GM23248 (cell line): ENCODE measurements at regions not wholly inside any gene's neighbourhood (a gene's known extent, or its start where the extent isn't known, plus 50 kb on each side); places are given as distances from the start of the nearest gene placed in this dataset.

ENCODE experiments used
- DNase-seq: peaks from one replicate; pipeline ENCODE4 v3.0.0-alpha.2; 2015
- H2AFZ ChIP-seq: fragments of 200-600 bp; sonication (generic); 2 replicates; pipeline ENCODE4 v1.6.1; 2016; ENCODE audit warnings: antibody characterized with exemption
- H3F3A ChIP-seq: fragments of 200-600 bp; sonication (generic); 2 replicates; pipeline ENCODE4 v1.6.1; 2016; ENCODE audit warnings: mild to moderate bottlenecking, antibody characterized with exemption, mixed run types; ENCODE audit not compliant: insufficient read depth
- H3K27ac ChIP-seq: fragments of 200-600 bp; sonication (generic); 2 replicates; pipeline ENCODE4 v1.5.1; 2016; ENCODE audit warnings: mild to moderate bottlenecking
- H3K27me3 ChIP-seq: fragments of 200-600 bp; sonication (generic); replicated peaks from 2 replicates; pipeline ENCODE4 v1.6.1; 2016; ENCODE audit warnings: mild to moderate bottlenecking; ENCODE audit not compliant: insufficient read depth
- H3K36me3 ChIP-seq: fragments of 200-600 bp; sonication (generic); 2 replicates; pipeline ENCODE4 v1.6.1; 2016; ENCODE audit warnings: low read depth, mild to moderate bottlenecking
- H3K4me1 ChIP-seq: fragments of 200-600 bp; sonication (generic); 2 replicates; pipeline ENCODE4 v1.6.1; 2016; ENCODE audit warnings: mild to moderate bottlenecking; ENCODE audit not compliant: insufficient read depth
- H3K4me2 ChIP-seq: fragments of 200-600 bp; sonication (generic); one replicate; pipeline ENCODE4 v1.6.1; 2016; ENCODE audit warnings: mild to moderate bottlenecking; ENCODE audit not compliant: unreplicated experiment
- H3K4me3 ChIP-seq: fragments of 200-600 bp; sonication (generic); 2 replicates; pipeline ENCODE4 v1.5.1; 2016; ENCODE audit warnings: mild to moderate bottlenecking
- H3K79me2 ChIP-seq: fragments of 200-600 bp; sonication (generic); 2 replicates; pipeline ENCODE4 v1.6.1; 2016; ENCODE audit warnings: mild to moderate bottlenecking; ENCODE audit not compliant: insufficient read depth
- H3K9ac ChIP-seq: fragments of 200-600 bp; sonication (generic); 2 replicates; pipeline ENCODE4 v1.6.1; 2016; ENCODE audit warnings: mild to moderate bottlenecking
- H3K9me2 ChIP-seq: fragments of 200-600 bp; sonication (generic); 2 replicates; pipeline ENCODE4 v1.6.1; 2016; ENCODE audit warnings: mixed run types, mild to moderate bottlenecking, moderate library complexity; ENCODE audit not compliant: insufficient read depth
- H3K9me3 ChIP-seq: fragments of 200-600 bp; sonication (generic); one replicate; pipeline ENCODE4 v1.6.1; 2017; ENCODE audit warnings: low read depth
- H4K20me1 ChIP-seq: fragments of 200-600 bp; sonication (generic); 2 replicates; pipeline ENCODE4 v1.6.0; 2016; ENCODE audit not compliant: insufficient read depth
- EZH2 ChIP-seq: fragments of 200-600 bp; sonication (generic); IDR thresholded peaks from 2 replicates; pipeline ENCODE4 v1.6.1; 2018; ENCODE audit warnings: antibody characterized with exemption, mild to moderate bottlenecking; ENCODE audit not compliant: insufficient read depth, poor library complexity, severe bottlenecking
- EZH2phosphoT487 ChIP-seq: fragments of 200-600 bp; sonication (generic); IDR thresholded peaks from 2 replicates; pipeline ENCODE4 v1.6.1; 2018; ENCODE audit warnings: antibody characterized with exemption, moderate library complexity, mild to moderate bottlenecking, low read depth; ENCODE audit not compliant: insufficient read depth
- WGBS, 2 experiments: methylation state at CpG; one replicate each; pipeline ENCODE4 v1.1.6; 2015 to 2017; ENCODE audit warnings: low lambda C conversion rate in 2 of 2, low coverage in 1 of 2; ENCODE audit errors: missing lambda C conversion rate in 2 of 2; 5-methylcytosine and 5-hydroxymethylcytosine counted together
- in situ Hi-C: fragments of 300-500 bp; cut with MboI; formaldehyde crosslinking; loops from 2 replicates; pipeline ENCODE4 v1.15.0; 2020

DNA sequence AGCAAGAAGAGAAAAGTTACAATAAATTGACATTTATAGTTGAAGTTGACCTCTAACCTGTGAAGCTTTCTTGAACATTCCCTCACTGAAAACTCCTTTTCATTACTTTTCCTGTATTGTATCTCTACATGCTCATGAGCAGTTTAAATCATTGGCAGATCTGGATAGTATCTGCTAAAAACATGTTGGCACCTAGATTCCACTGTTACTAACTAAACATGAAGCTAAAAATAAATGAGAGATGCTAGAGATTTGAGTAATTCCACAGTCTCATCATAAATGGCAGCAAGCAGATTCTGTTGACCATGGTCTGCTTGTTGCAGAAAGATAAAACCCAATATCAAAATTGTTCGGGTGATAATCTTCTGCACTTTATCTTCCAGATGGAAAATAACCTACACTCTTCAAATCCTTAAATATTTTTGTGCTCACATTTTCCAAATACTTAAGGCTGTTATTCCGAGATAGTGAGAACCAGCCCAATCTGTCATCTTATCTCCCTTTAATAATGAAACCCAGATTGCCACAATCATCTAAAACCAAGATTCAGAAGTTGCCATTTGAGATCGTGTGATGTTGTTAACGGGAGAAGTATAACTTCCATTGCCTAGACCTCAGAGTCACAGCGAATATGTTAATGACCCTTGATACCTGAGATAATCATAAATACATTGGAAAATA, 171.0 kb upstream of the DAAM1 start:
- TF ChIP-seq EZH2phosphoT487 = no peak
- no peak for TF ChIP-seq EZH2
- 73% methylated on average over 5 of the region's 5 CpGs for WGBS, 2 experiments
- H2AFZ ChIP-seq = no peak overlapping the region

DNA sequence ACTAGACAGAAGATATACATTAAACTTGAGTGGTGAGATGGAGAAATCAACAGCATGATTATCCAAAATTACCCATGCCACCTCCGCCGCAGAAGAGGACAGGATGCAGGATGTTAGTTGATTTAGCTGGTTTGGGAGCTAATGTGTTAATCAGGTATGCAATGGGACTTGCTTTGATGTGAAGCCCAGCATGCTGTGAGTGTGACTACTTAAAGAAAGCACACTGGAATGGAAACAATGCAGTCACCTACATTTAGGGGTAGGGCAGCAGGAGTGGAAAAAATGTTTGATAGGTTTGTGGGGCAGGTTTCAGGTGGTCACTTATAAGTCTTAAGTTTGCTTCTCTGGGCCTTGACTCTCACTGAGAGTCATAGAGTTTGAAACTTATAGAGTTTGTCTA, 170.0 kb upstream of the DAAM1 start:
- Histone ChIP-seq H3K4me3 (no peak overlapping the region), H3K4me1 (no peaks in the 10 kb centered on the region), H3K9me2 (no peaks in the 10 kb centered on the region), H2AFZ (no peak overlapping the region), H3K36me3 (no peaks in the 10 kb centered on the region), H3K9me3 (no peaks in the 10 kb centered on the region), H3K4me2 (no peak overlapping the region), H3F3A (peaks cover 5% of the 10 kb centered on the region), H3K27ac (no peak overlapping the region), H3K9ac (no peak overlapping the region), H3K27me3 (no peaks in the 10 kb centered on the region), H3K79me2 (no peaks in the 10 kb centered on the region), H4K20me1 (no peaks in the 10 kb centered on the region)
- 90 to 91% methylated on average over 2 of the region's 2 CpGs for WGBS, 2 experiments
- in situ Hi-C loops = no loop called here
- TF ChIP-seq EZH2phosphoT487 (no peak), EZH2 (no peak)
- no peak for DNase-seq

More for the DNA sequence above, 171.0 kb upstream of the DAAM1 start:
- Histone ChIP-seq H3K79me2 (no peaks in the 10 kb centered on the region), H3K27me3 (no peaks in the 10 kb centered on the region), H3K9me3 (no peaks in the 10 kb centered on the region), H4K20me1 (no peaks in the 10 kb centered on the region), H3K36me3 (no peaks in the 10 kb centered on the region), H3K9me2 (no peaks in the 10 kb centered on the region), H3K4me1 (no peaks in the 10 kb centered on the region), H3K4me2 (no peak overlapping the region), H3F3A (peaks cover 8% of the 10 kb centered on the region), H3K9ac (no peak overlapping the region), H3K4me3 (no peak overlapping the region), H3K27ac (no peak overlapping the region)
- DNase-seq = no peak
- in situ Hi-C loops = no loop called here

DNA sequence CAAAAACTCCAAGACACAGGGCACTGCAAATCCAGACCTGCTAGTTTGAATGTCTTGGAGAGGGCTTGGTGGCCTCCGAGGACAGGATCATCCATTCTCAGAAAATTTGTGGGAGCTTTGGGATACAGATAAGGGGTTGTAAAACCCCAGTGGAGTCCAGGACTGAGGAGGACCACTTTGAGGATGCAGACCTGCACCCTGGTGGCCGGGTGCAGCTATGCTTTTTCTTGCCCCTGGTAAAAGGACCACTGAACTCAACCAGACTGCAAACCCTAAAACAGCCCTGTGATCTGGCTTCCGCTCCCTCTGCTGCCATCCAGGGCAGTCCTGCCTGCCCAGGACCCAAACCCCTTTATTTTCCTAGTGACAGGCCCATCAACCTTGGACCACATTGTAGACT, 169.5 kb upstream of the DAAM1 start:
- Histone ChIP-seq H3K27ac (no peak overlapping the region), H3K4me2 (no peak overlapping the region), H3K4me3 (no peak overlapping the region), H3F3A (0 out of 2 replicates have a peak, but pooled peaks cover under 1% of the 10 kb centered on the region), H4K20me1 (no peaks in the 10 kb centered on the region), H3K9me3 (no peaks in the 10 kb centered on the region), H3K79me2 (no peaks in the 10 kb centered on the region), H3K9ac (no peak overlapping the region), H3K27me3 (no peaks in the 10 kb centered on the region), H3K4me1 (no peaks in the 10 kb centered on the region), H3K9me2 (no peaks in the 10 kb centered on the region), H2AFZ (no peak overlapping the region), H3K36me3 (no peaks in the 10 kb centered on the region)
- DNase-seq = no peak
- in situ Hi-C loops = no loop called here
- no peak for TF ChIP-seq EZH2phosphoT487
- no peak for TF ChIP-seq EZH2
- 63 to 69% methylated on average over 3 of the region's 3 CpGs for WGBS, 2 experiments

DNA sequence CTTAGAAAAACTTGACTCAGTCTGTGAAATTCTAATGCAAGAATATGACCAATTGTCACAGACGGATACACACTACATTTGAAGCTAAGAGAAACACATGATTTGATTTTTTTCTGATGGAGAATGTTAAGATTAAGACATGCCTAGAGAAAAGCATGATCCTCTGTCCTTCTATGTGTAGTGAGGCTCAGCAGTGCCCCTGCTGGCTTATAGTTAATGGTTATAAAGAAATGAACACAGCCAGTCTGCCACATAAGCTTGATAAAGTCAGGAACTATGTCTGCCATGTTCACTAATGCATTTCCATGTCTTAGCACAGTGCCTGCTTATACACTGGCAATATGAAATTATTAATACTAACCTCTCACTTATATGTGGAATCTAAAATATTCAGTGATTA, 168.1 kb upstream of the DAAM1 start:
- Histone ChIP-seq H3K4me2 (no peak overlapping the region), H2AFZ (no peak overlapping the region), H3K9me3 (no peaks in the 10 kb centered on the region), H3K9me2 (no peaks in the 10 kb centered on the region), H3K4me3 (no peak overlapping the region), H3K36me3 (no peaks in the 10 kb centered on the region), H4K20me1 (no peaks in the 10 kb centered on the region), H3K4me1 (no peaks in the 10 kb centered on the region), H3K27me3 (no peaks in the 10 kb centered on the region), H3F3A (no peaks in the 10 kb centered on the region), H3K79me2 (no peaks in the 10 kb centered on the region), H3K27ac (no peak overlapping the region), H3K9ac (no peak overlapping the region)
- WGBS, 2 experiments = 75 to 89% methylated on average over 1 of the region's 1 CpG
- peak; percentile 66 for DNase-seq
- TF ChIP-seq EZH2phosphoT487 = no peak
- TF ChIP-seq EZH2 = no peak
- in situ Hi-C loops = loop anchor here (10.0 kb wide), 1 partner anchor 376 kb away; no protein-coding TSS in a partner anchor
